ENCODE measurements at regions not wholly inside any gene's neighbourhood (a gene's known extent, or its start where the extent isn't known, plus 50 kb on each side); places are given as distances from the start of the nearest gene placed in this dataset.

DNA sequence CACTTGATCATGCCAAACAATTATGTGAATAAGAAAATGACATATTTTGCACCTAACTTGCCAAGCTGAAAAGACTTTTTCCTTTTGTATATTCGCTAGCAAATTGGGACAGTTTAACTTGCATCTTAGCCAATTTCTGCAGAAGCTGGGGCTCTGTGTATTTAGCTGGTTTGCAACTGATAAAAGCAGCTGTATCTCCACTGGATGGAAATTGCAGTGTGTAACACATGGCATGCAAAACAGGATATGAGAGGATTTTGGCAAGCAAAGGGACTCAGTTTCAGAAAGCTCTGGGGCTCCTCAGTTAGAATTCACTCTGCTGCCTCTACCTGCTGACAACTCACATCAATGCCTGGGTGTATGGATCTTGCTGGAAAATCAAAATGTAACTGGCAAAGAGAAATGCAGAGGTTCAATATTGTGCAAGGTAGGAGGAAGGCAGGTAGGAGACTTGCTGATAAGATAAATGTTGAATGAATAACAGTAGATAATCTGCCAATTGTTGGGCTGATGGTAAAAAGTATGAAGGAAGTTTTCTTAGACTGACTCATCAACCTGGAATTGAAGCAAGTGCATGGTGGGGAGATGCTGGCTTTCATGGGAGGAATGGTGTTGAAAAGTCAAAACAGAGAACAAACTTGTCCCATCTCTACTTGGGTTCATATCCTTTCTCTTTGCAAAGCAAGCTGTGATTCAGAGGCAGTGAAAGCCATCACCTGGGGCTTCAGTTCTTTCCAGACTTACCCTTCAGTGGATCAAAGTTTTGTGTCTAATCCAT is 546.9 kb upstream of the AMELY start:
- no peak overlapping the region for H3K27ac ChIP-seq
- no peak for ATAC-seq (ENCODE audit: insufficient number of reproducible peaks, low FRiP score, low read depth)
- H3K4me1 ChIP-seq (ENCODE audit: control insufficient read depth in 1 of 2, low read depth in 2 of 2): no peaks in the 10 kb centered on the region

GRCh38 chrY:7457286-7458015 is 545.9 kb upstream of the AMELY start:
- no peak overlapping the region for H3K27ac ChIP-seq
- no peaks in the 10 kb centered on the region for H3K9me3 ChIP-seq
- H3K36me3 ChIP-seq: no peaks in the 10 kb centered on the region
- no peak overlapping the region for H3K4me3 ChIP-seq
- ATAC-seq (ENCODE audit: insufficient number of reproducible peaks, low FRiP score, low read depth): no peak
- DNase-seq (ENCODE audit: low spot score): no peak
- no peaks in the 10 kb centered on the region for H3K4me1 ChIP-seq (ENCODE audit: control insufficient read depth in 1 of 2, low read depth in 2 of 2)
- TF ChIP-seq, protein P1, sequence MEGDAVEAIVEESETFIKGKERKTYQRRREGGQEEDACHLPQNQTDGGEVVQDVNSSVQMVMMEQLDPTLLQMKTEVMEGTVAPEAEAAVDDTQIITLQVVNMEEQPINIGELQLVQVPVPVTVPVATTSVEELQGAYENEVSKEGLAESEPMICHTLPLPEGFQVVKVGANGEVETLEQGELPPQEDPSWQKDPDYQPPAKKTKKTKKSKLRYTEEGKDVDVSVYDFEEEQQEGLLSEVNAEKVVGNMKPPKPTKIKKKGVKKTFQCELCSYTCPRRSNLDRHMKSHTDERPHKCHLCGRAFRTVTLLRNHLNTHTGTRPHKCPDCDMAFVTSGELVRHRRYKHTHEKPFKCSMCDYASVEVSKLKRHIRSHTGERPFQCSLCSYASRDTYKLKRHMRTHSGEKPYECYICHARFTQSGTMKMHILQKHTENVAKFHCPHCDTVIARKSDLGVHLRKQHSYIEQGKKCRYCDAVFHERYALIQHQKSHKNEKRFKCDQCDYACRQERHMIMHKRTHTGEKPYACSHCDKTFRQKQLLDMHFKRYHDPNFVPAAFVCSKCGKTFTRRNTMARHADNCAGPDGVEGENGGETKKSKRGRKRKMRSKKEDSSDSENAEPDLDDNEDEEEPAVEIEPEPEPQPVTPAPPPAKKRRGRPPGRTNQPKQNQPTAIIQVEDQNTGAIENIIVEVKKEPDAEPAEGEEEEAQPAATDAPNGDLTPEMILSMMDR (IDR thresholded peaks at IDR 0.05): no peak
- H3K27me3 ChIP-seq (replicated peaks; ENCODE audit: insufficient read depth): no peaks in the 10 kb centered on the region

More for the DNA sequence above, 546.9 kb upstream of the AMELY start:
- DNase-seq (ENCODE audit: low spot score): no peak
- TF ChIP-seq, protein P1 (IDR thresholded peaks at IDR 0.05): no peak
- Histone ChIP-seq H3K36me3 (no peaks in the 10 kb centered on the region), H3K27me3 (replicated peaks; ENCODE audit: insufficient read depth) (no peaks in the 10 kb centered on the region), H3K4me3 (no peak overlapping the region), H3K9me3 (no peaks in the 10 kb centered on the region)

DNA sequence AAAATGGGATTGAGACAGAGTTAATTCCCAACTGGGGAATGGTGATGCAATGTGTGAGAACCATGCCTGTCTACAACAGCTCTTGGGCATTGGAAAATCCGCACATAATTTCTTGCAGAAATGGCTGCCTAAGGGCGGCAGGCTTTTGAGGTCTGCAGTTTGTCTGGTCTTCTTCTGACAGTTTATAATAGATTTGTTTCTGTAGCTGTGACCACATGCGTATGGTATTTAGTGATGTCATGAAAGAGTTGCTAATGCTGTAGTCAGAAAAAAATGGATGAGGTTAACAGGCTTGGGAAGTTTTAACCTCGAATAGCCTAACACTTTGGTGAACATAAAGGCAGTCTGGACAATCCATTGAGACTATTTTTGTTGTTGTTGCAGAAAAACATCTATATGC is 544.1 kb upstream of the AMELY start:
- H3K27ac ChIP-seq: no peak overlapping the region
- no peaks in the 10 kb centered on the region for H3K36me3 ChIP-seq
- TF ChIP-seq, protein P1 (IDR thresholded peaks at IDR 0.05): no peak
- H3K9me3 ChIP-seq: no peaks in the 10 kb centered on the region
- DNase-seq (ENCODE audit: low spot score): no peak
- H3K27me3 ChIP-seq (replicated peaks; ENCODE audit: insufficient read depth): no peaks in the 10 kb centered on the region
- no peak for ATAC-seq (ENCODE audit: insufficient number of reproducible peaks, low FRiP score, low read depth)
- no peak overlapping the region for H3K4me3 ChIP-seq
- H3K4me1 ChIP-seq (ENCODE audit: control insufficient read depth in 1 of 2, low read depth in 2 of 2): no peaks in the 10 kb centered on the region

DNA sequence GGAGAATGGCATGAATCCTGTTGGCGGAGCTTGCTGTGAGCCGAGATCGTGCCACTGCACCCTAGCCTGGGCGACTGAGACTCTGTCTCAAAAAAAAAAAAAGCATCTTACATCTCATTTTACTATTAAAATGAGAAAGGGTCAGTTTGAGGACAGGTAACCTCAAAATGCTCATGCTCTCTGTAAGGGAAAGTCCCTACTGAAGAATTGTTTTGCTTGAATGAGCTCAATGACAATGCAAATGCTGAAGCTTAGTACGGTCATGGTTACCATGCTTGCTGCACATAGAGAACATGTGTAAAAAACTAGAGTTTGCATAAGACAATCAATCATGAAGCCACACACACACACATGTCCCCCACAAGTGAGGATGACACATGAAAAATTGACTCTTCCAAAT is 541.8 kb upstream of the AMELY start:
- no peaks in the 10 kb centered on the region for H3K27me3 ChIP-seq (replicated peaks; ENCODE audit: insufficient read depth)

DNA sequence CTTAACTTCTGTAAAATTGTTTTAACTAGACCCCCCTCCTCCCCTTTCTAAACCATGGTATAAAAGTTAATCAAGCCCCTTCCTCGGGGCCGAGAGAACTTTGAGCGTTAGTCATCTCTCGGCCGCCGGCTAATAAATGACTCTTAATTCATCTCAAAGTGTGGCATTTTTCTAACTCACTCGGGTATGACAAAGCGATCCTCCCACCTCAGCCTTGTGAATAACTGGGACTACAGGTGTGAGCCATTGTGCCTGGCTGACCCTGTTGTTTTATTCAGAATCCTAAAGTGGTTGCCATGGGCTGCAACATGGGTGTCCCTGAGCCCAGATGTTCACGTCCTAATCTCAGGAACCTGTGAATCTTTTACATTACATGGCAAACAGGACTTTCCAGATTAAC is 540.7 kb upstream of the AMELY start:
- no peak for DNase-seq (ENCODE audit: low spot score)
- TF ChIP-seq, protein P1 (IDR thresholded peaks at IDR 0.05): no peak
- Histone ChIP-seq H3K27me3 (replicated peaks; ENCODE audit: insufficient read depth) (no peaks in the 10 kb centered on the region), H3K4me1 (ENCODE audit: control insufficient read depth in 1 of 2, low read depth in 2 of 2) (no peaks in the 10 kb centered on the region), H3K27ac (no peak overlapping the region), H3K36me3 (no peaks in the 10 kb centered on the region), H3K9me3 (no peaks in the 10 kb centered on the region), H3K4me3 (no peak overlapping the region)
- no peak for ATAC-seq (ENCODE audit: insufficient number of reproducible peaks, low FRiP score, low read depth)

More for the DNA sequence above, 541.8 kb upstream of the AMELY start:
- TF ChIP-seq, protein P1 (IDR thresholded peaks at IDR 0.05): no peak
- Histone ChIP-seq H3K9me3 (no peaks in the 10 kb centered on the region), H3K4me1 (ENCODE audit: control insufficient read depth in 1 of 2, low read depth in 2 of 2) (no peaks in the 10 kb centered on the region), H3K36me3 (no peaks in the 10 kb centered on the region), H3K27ac (no peak overlapping the region), H3K4me3 (no peak overlapping the region)
- ATAC-seq (ENCODE audit: insufficient number of reproducible peaks, low FRiP score, low read depth): no peak
- DNase-seq (ENCODE audit: low spot score): no peak
